HCT116 (cell line): ENCODE measurements at regions not wholly inside any gene's neighbourhood (a gene's known extent, or its start where the extent isn't known, plus 50 kb on each side); places are given as distances from the start of the nearest gene placed in this dataset.

Experiments used
- ATAC-seq: fragments of 200-7000 bp; cut with Tn5 transposase; 2 replicates; pipeline ENCODE4 v1.9.1; 2020; ENCODE audit warnings: mild to moderate bottlenecking, moderate library complexity
- BruUV-seq: library from RNA; stranded (reverse); fragments of 400-500 nt; replicated peaks from 2 replicates; lab custom pipeline; 2021; lab: Mats Ljungman, UMichigan
- CTCF ChIA-PET: fragments of 300-600 bp; sonication (Branson Sonifier 250); formaldehyde crosslinking; loops from one replicate; lab custom pipeline; 2021; ENCODE audit warnings: antibody characterized with exemption; lab: Charles Lee
- POLR2A ChIA-PET: fragments of 300-600, 350-600 bp; sonication (Branson Sonifier 250); formaldehyde crosslinking; loops from one replicate; lab custom pipeline; 2021; ENCODE audit warnings: antibody characterized with exemption; lab: Charles Lee
- RAD21 ChIA-PET, 2 experiments: fragments of 300-600 bp; sonication (Branson Sonifier 250); formaldehyde crosslinking; loops; one replicate each; lab custom pipeline; 2023; ENCODE audit warnings: low total read pairs in 2 of 2; ENCODE audit not compliant: uncharacterized antibody in 2 of 2, unreplicated experiment in 2 of 2, low non-redundant PET in 1 of 2; lab: Charles Lee
- DNase-seq: peaks from one replicate; pipeline ENCODE4 v3.0.0-alpha.2; 2010; ENCODE audit warnings: low read depth, low spot score
- H2AFZ ChIP-seq: fragments of 200-600 bp; shearing (Covaris generic), sonication (generic); 2 replicates; pipeline ENCODE4 v1.6.1; 2017; ENCODE audit warnings: low read depth, mixed run types, mixed read lengths, antibody characterized with exemption, low read length; ENCODE audit not compliant: poor library complexity, severe bottlenecking
- H3K27ac ChIP-seq: 2 replicates; pipeline ENCODE4 v1.5.1; 2012; ENCODE audit warnings: low read depth, low read length
- H3K27me3 ChIP-seq: fragments of 200-600 bp; sonication (generic); 2 replicates; pipeline ENCODE4 v1.6.1; 2016; ENCODE audit warnings: mixed run types, low read length, mixed read lengths; ENCODE audit not compliant: insufficient read depth
- H3K36me3 ChIP-seq, 2 experiments: fragments of 200-500 bp in 1 of 2; fragments of 200-600 bp in 1 of 2; sonication (Bioruptor generic) in 1 of 2; sonication (generic) in 1 of 2; 2 replicates each; pipeline versions ENCODE4 v1.5.1 to v1.6.1; 2014 to 2016; ENCODE audit warnings: low read length in 2 of 2, inconsistent platforms in 1 of 2, mixed read lengths in 1 of 2, mixed run types in 1 of 2; ENCODE audit not compliant: insufficient read depth in 2 of 2, control insufficient read depth in 1 of 2
- H3K4me1 ChIP-seq, 2 experiments: fragments of 200-600 bp in 1 of 2; sonication (generic) in 1 of 2; 2 replicates each; pipeline versions ENCODE4 v1.5.1 to v1.6.1; 2012 to 2017; ENCODE audit warnings: low read length in 2 of 2, inconsistent platforms in 1 of 2, mild to moderate bottlenecking in 1 of 2, mixed read lengths in 1 of 2, mixed run types in 1 of 2, moderate library complexity in 1 of 2; ENCODE audit not compliant: insufficient read depth in 2 of 2, control insufficient read depth in 1 of 2
- H3K4me2 ChIP-seq: fragments of 200-600 bp; sonication (generic); 2 replicates; pipeline ENCODE4 v1.6.1; 2017; ENCODE audit warnings: mixed run types, low read length, mixed read lengths
- H3K4me3 ChIP-seq, 2 experiments: fragments of 200-600 bp in 1 of 2; sonication (generic) in 1 of 2; replicated peaks in 1 of 2; 2 replicates each; pipeline ENCODE4 v1.5.1; 2011 to 2016; ENCODE audit warnings: low read length in 2 of 2, control low read depth in 1 of 2, low read depth in 1 of 2, mild to moderate bottlenecking in 1 of 2, mixed read lengths in 1 of 2, mixed run types in 1 of 2
- H3K79me2 ChIP-seq: fragments of 200-600 bp; sonication (generic); 2 replicates; pipeline ENCODE4 v1.6.1; 2017; ENCODE audit warnings: mild to moderate bottlenecking, mixed run types, low read length, moderate library complexity, mixed read lengths; ENCODE audit not compliant: insufficient read depth
- H3K9ac ChIP-seq: fragments of 200-600 bp; sonication (generic); 2 replicates; pipeline ENCODE4 v1.6.1; 2016; ENCODE audit warnings: low read length, mixed read lengths
- H3K9me2 ChIP-seq: fragments of 200-600 bp; sonication (generic), shearing (Covaris generic); 2 replicates; pipeline ENCODE4 v1.6.1; 2017; ENCODE audit warnings: mixed run types, mild to moderate bottlenecking, moderate library complexity; ENCODE audit not compliant: insufficient read depth
- H3K9me3 ChIP-seq, 2 experiments: fragments of 200-500 bp in 1 of 2; fragments of 200-600 bp in 1 of 2; sonication (Bioruptor generic) in 1 of 2; sonication (generic) in 1 of 2; 2 replicates each; pipeline ENCODE4 v1.6.1; 2014 to 2017; ENCODE audit warnings: low read length in 2 of 2, mixed read lengths in 2 of 2, inconsistent platforms in 1 of 2, low read depth in 1 of 2, mild to moderate bottlenecking in 1 of 2, mixed run types in 1 of 2, moderate library complexity in 1 of 2; ENCODE audit not compliant: control insufficient read depth in 1 of 2, insufficient read depth in 1 of 2
- H4K20me1 ChIP-seq: fragments of 200-600 bp; sonication (generic), shearing (Covaris generic); 2 replicates; pipeline ENCODE4 v1.6.1; 2017; ENCODE audit warnings: mixed run types, mild to moderate bottlenecking, moderate library complexity; ENCODE audit not compliant: insufficient read depth
- CBX3 ChIP-seq: IDR thresholded peaks from 2 replicates; pipeline ENCODE4 v1.6.1; 2012; ENCODE audit warnings: low read depth
- EGR1 ChIP-seq: IDR thresholded peaks from 2 replicates; pipeline ENCODE4 v1.6.1; 2012; ENCODE audit warnings: low read depth
- EZH2 ChIP-seq: fragments of 200-600 bp; sonication (generic); IDR thresholded peaks from 2 replicates; pipeline ENCODE4 v1.6.1; 2017; ENCODE audit warnings: antibody characterized with exemption, mixed run types
- EZH2phosphoT487 ChIP-seq: fragments of 200-600 bp; IDR thresholded peaks from 2 replicates; pipeline ENCODE4 v1.6.1; 2018; ENCODE audit warnings: antibody characterized with exemption, borderline replicate concordance
- FOSL1 ChIP-seq: IDR thresholded peaks from 2 replicates; pipeline ENCODE4 v1.6.1; 2012; ENCODE audit warnings: low read depth
- POLR2A ChIP-seq: IDR thresholded peaks from 2 replicates; pipeline ENCODE4 v1.7.0; 2011; ENCODE audit warnings: borderline replicate concordance; ENCODE audit not compliant: insufficient read depth, insufficient read length; ENCODE audit errors: extremely low read depth
- POLR2AphosphoS5 ChIP-seq: IDR thresholded peaks from 2 replicates; pipeline ENCODE4 v1.6.1; 2011; ENCODE audit warnings: mild to moderate bottlenecking, low read depth, low read length, moderate library complexity
- RAD21 ChIP-seq: IDR thresholded peaks from 2 replicates; pipeline ENCODE4 v1.6.1; 2012; ENCODE audit warnings: low read depth, mild to moderate bottlenecking
- SP1 ChIP-seq: IDR thresholded peaks from 2 replicates; pipeline ENCODE4 v1.6.1; 2012; ENCODE audit warnings: low read depth
- SRF ChIP-seq: IDR thresholded peaks from 2 replicates; pipeline ENCODE4 v1.6.1; 2012; ENCODE audit warnings: low read depth
- TCF7L2 ChIP-seq: IDR thresholded peaks from 2 replicates; pipeline ENCODE4 v1.7.0; 2011; ENCODE audit warnings: borderline replicate concordance, inconsistent platforms; ENCODE audit not compliant: insufficient read depth, insufficient read length; ENCODE audit errors: extremely low read depth
- YY1 ChIP-seq: IDR thresholded peaks from 2 replicates; pipeline ENCODE4 v1.6.1; 2011; ENCODE audit warnings: low read length, low read depth, moderate library complexity, mild to moderate bottlenecking; ENCODE audit not compliant: insufficient replicate concordance; ENCODE audit errors: extremely low read depth
- ZFX ChIP-seq: fragments of 450-650 bp; IDR thresholded peaks from 2 replicates; pipeline ENCODE4 v1.6.1; 2017
- ZNF274 ChIP-seq: fragments of 200-500 bp; sonication (Bioruptor generic); IDR thresholded peaks from 2 replicates; pipeline ENCODE4 v1.6.1; 2014; ENCODE audit warnings: mild to moderate bottlenecking, low read depth, low read length, inconsistent platforms
- intact Hi-C: fragments of 100-400 bp; cut with micrococcal nuclease; formaldehyde crosslinking; loops from 2 replicates; pipeline ENCODE4 v1.10.0; 2022
- TF ChIP-seq, protein P1 (sequence below): IDR thresholded peaks from 2 replicates; pipeline ENCODE4 v1.6.1; 2011; ENCODE audit warnings: mild to moderate bottlenecking, low read length, moderate library complexity; ENCODE audit not compliant: insufficient replicate concordance; ENCODE audit errors: extremely low read depth
- TF ChIP-seq, protein P2 (sequence below): IDR thresholded peaks from 2 replicates; pipeline ENCODE4 v1.6.1; 2012
- TF ChIP-seq, protein P3 (sequence below): IDR thresholded peaks from 2 replicates; pipeline ENCODE4 v1.6.1; 2012
- TF ChIP-seq, protein P4 (sequence below): IDR thresholded peaks from 2 replicates; pipeline ENCODE4 v1.6.1; 2012; ENCODE audit warnings: low read depth
- TF ChIP-seq, protein P5 (sequence below), 3 experiments: fragments of 200-600 bp in 1 of 3; sonication (generic) in 1 of 3; IDR thresholded peaks in 2 of 3; conservative IDR thresholded peaks in 1 of 3; 2 replicates each; pipeline ENCODE4 v1.5.1; 2012 to 2017; ENCODE audit warnings: low read depth in 2 of 3, low read length in 2 of 3, antibody characterized with exemption in 1 of 3, borderline replicate concordance in 1 of 3, control low read depth in 1 of 3, mild to moderate bottlenecking in 1 of 3, mixed read lengths in 1 of 3, mixed run types in 1 of 3, moderate library complexity in 1 of 3; ENCODE audit not compliant: insufficient read depth in 1 of 3

DNA sequence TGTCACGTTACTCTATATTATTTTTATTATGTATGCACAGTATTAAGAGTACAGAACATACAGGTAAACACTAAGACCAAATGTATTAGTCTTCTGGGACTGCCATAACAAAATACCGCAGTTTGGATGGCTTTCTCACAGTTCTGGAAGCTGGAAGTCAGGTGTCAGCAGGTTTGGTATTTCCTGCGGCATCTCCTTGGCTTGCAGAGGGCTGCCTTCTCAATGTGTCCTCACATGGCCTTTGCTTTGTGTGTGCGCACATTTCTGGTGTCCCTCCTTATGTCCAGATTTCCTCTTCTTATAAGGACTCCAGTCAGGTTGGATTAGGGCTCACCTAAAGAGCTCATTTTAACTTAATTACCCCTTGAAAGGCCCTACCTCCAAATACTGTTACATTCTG is 53.8 kb upstream of the CPOX start:
- intact Hi-C loops = no loop called here
- CTCF ChIA-PET = no interaction called here
- no TSS peak for BruUV-seq

More for the DNA sequence above, 53.8 kb upstream of the CPOX start:
- Histone ChIP-seq H3K9me2 (no peaks in the 10 kb centered on the region), H3K4me3 (no peak overlapping the region), H3K4me1 (no peaks in the 10 kb centered on the region), H3K27me3 (no peaks in the 10 kb centered on the region), H2AFZ (no peak overlapping the region), H3K9me3 (no peaks in the 10 kb centered on the region), H4K20me1 (no peaks in the 10 kb centered on the region), H3K4me2 (no peak overlapping the region), H3K79me2 (no peaks in the 10 kb centered on the region), H3K36me3 (no peaks in the 10 kb centered on the region), H3K27ac (no peak overlapping the region), H3K9ac (no peak overlapping the region)
- ChIA-PET POLR2A (no interaction called here), RAD21 (no interaction called here)
- no peak for DNase-seq
- TF ChIP-seq, protein P1, sequence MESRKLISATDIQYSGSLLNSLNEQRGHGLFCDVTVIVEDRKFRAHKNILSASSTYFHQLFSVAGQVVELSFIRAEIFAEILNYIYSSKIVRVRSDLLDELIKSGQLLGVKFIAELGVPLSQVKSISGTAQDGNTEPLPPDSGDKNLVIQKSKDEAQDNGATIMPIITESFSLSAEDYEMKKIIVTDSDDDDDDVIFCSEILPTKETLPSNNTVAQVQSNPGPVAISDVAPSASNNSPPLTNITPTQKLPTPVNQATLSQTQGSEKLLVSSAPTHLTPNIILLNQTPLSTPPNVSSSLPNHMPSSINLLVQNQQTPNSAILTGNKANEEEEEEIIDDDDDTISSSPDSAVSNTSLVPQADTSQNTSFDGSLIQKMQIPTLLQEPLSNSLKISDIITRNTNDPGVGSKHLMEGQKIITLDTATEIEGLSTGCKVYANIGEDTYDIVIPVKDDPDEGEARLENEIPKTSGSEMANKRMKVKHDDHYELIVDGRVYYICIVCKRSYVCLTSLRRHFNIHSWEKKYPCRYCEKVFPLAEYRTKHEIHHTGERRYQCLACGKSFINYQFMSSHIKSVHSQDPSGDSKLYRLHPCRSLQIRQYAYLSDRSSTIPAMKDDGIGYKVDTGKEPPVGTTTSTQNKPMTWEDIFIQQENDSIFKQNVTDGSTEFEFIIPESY = no peak
- TF ChIP-seq YY1 (no peak), EGR1 (no peak), POLR2AphosphoS5 (no peak), SRF (no peak), SP1 (no peak), ZFX (no peak), EZH2 (no peak), RAD21 (no peak), CBX3 (no peak), POLR2A (no peak), ZNF274 (no peak), TCF7L2 (no peak), FOSL1 (no peak), EZH2phosphoT487 (no peak)
- TF ChIP-seq, protein P2, sequence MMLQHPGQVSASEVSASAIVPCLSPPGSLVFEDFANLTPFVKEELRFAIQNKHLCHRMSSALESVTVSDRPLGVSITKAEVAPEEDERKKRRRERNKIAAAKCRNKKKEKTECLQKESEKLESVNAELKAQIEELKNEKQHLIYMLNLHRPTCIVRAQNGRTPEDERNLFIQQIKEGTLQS = no peak
- TF ChIP-seq, protein P3, sequence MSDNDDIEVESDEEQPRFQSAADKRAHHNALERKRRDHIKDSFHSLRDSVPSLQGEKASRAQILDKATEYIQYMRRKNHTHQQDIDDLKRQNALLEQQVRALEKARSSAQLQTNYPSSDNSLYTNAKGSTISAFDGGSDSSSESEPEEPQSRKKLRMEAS = no peak
- TF ChIP-seq, protein P4, sequence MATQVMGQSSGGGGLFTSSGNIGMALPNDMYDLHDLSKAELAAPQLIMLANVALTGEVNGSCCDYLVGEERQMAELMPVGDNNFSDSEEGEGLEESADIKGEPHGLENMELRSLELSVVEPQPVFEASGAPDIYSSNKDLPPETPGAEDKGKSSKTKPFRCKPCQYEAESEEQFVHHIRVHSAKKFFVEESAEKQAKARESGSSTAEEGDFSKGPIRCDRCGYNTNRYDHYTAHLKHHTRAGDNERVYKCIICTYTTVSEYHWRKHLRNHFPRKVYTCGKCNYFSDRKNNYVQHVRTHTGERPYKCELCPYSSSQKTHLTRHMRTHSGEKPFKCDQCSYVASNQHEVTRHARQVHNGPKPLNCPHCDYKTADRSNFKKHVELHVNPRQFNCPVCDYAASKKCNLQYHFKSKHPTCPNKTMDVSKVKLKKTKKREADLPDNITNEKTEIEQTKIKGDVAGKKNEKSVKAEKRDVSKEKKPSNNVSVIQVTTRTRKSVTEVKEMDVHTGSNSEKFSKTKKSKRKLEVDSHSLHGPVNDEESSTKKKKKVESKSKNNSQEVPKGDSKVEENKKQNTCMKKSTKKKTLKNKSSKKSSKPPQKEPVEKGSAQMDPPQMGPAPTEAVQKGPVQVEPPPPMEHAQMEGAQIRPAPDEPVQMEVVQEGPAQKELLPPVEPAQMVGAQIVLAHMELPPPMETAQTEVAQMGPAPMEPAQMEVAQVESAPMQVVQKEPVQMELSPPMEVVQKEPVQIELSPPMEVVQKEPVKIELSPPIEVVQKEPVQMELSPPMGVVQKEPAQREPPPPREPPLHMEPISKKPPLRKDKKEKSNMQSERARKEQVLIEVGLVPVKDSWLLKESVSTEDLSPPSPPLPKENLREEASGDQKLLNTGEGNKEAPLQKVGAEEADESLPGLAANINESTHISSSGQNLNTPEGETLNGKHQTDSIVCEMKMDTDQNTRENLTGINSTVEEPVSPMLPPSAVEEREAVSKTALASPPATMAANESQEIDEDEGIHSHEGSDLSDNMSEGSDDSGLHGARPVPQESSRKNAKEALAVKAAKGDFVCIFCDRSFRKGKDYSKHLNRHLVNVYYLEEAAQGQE = no peak
- TF ChIP-seq, protein P5, sequence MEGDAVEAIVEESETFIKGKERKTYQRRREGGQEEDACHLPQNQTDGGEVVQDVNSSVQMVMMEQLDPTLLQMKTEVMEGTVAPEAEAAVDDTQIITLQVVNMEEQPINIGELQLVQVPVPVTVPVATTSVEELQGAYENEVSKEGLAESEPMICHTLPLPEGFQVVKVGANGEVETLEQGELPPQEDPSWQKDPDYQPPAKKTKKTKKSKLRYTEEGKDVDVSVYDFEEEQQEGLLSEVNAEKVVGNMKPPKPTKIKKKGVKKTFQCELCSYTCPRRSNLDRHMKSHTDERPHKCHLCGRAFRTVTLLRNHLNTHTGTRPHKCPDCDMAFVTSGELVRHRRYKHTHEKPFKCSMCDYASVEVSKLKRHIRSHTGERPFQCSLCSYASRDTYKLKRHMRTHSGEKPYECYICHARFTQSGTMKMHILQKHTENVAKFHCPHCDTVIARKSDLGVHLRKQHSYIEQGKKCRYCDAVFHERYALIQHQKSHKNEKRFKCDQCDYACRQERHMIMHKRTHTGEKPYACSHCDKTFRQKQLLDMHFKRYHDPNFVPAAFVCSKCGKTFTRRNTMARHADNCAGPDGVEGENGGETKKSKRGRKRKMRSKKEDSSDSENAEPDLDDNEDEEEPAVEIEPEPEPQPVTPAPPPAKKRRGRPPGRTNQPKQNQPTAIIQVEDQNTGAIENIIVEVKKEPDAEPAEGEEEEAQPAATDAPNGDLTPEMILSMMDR (IDR thresholded peaks at IDR 0.05 in 2 of 3, conservative IDR thresholded peaks at IDR 0.05 in 1 of 3; ENCODE audit: borderline replicate concordance in 1 of 3, insufficient read depth in 1 of 3, low read depth in 2 of 3, low read length in 2 of 3) = no peak
- no peak for ATAC-seq
